MG63 (cell line): ENCODE measurements at regions not wholly inside any gene's neighbourhood (a gene's known extent, or its start where the extent isn't known, plus 50 kb on each side); places are given as distances from the start of the nearest gene placed in this dataset.

ENCODE experiments used
- DNase-seq: peaks from one replicate; pipeline ENCODE4 v3.0.0-alpha.2; 2020
- H3K27me3 ChIP-seq: fragments of 250-450 bp; sonication (Bioruptor Pico); 2 replicates; pipeline ENCODE4 v1.5.1; 2020; ENCODE audit warnings: mild to moderate bottlenecking, moderate library complexity
- H3K36me3 ChIP-seq: fragments of 250-450 bp; sonication (Bioruptor Pico); 2 replicates; pipeline ENCODE4 v1.5.1; 2020; ENCODE audit warnings: mild to moderate bottlenecking, moderate library complexity
- H3K4me3 ChIP-seq: fragments of 250-450 bp; sonication (Bioruptor Pico); 2 replicates; pipeline ENCODE4 v1.5.1; 2020; ENCODE audit warnings: mild to moderate bottlenecking, moderate library complexity
- H3K9me3 ChIP-seq: fragments of 250-450 bp; sonication (Bioruptor Pico); 2 replicates; pipeline ENCODE4 v1.5.1; 2020; ENCODE audit warnings: mild to moderate bottlenecking, moderate library complexity

DNA sequence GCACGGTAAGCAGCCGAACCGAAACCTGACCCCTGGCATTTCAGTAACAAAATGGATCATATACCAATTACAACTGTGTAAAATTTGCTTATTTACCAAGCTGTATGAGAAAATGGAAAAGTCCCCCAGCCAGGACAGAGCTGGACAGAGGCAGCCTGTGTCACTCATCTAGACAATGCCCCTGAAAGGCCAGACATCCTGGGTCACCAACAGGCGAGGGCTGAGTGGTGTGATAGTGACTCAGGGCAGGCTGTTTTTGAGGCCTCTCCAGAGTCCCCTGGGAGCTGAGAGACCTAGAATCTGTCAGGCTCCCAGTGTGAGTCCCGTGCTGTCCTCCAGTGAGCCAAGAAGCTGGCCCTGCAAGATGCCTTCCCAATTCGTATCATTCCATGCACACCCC, 680.4 kb downstream of the TBC1D22A start:
- H3K36me3 ChIP-seq: no peaks in the 10 kb centered on the region
- no peak for DNase-seq
- H3K4me3 ChIP-seq: no peak overlapping the region
- H3K9me3 ChIP-seq: no peaks in the 10 kb centered on the region
- H3K27me3 ChIP-seq: 0 out of 2 replicates have a peak, but pooled peaks cover 2% of the 10 kb centered on the region

DNA sequence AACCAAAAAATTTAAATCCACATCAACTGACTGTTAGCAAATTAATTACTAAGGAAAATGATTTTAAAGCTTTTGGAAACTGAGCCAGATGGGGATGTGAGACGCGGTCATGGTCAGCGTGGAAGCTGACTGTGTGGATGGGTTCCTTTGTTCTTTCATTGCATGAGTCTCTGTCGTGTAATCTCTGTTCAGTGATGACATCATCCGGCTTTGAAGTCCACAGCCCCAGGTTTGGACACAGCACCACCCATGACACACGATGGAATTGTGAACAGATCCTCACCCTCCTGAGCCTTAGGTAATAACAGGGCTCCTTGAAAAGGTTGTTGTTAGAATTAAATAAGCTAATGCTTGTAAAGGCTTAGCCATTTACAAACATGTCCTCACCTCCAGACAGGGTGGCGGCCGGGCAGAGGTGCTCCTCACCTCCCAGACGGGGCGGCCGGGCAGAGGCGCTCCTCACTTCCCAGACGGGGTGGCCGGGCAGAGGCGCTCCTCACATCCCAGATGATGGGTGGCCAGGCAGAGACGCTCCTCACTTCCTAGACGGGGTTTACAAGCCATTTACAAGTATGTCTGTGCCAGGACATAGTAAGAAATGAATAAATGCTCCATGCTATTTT, 677.3 kb downstream of the TBC1D22A start:
- DNase-seq: no peak
- peaks cover 2% of the 10 kb centered on the region; the same call in 1 of the 2 replicates for H3K27me3 ChIP-seq
- no peaks in the 10 kb centered on the region for H3K36me3 ChIP-seq
- H3K4me3 ChIP-seq: no peak overlapping the region
- no peaks in the 10 kb centered on the region for H3K9me3 ChIP-seq

DNA sequence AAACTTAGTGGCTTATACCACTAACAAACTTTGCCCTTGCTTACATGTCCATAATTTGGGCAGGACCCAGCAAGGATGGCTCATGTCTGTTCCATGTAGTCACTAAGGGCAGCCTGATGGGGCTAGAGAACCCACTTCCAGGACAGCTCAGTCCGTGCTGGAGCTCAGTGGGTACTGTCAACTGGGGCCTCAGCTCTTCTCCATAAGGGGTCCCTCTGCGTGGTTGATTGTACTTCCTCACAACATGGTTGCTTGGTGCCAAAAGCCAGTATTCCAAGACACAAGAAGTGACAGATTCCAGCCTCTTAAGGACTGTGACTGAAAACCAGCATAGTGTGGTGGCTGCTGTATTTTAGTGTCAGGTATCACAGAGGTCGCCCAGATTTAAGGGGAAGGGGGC, 675.2 kb downstream of the TBC1D22A start:
- Histone ChIP-seq H3K4me3 (no peak overlapping the region), H3K36me3 (no peaks in the 10 kb centered on the region), H3K27me3 (peaks cover 2% of the 10 kb centered on the region; the same call in 1 of the 2 replicates), H3K9me3 (no peaks in the 10 kb centered on the region)
- no peak for DNase-seq

DNA sequence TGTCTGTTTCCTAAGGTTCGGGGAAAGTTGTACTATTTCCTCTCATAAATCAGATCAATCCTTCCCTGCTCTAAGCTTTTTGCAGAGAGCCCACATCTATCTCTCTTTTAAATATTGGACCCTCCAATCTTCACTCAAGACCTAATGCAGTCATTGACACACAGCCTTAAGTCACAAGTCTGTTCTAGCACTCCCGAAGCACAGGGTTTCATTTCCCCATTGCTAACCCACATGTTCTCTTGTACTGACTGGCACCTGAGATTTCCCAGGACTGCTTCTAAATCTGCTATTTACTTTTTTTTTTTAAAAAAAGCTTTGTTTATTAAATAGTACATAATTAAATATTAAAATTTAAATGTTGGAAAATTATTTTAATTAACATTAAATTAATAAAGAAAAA, 674.7 kb downstream of the TBC1D22A start:
- H3K27me3 ChIP-seq: peaks cover 2% of the 10 kb centered on the region; the same call in 1 of the 2 replicates
- DNase-seq: no peak
- H3K4me3 ChIP-seq: no peak overlapping the region
- no peaks in the 10 kb centered on the region for H3K9me3 ChIP-seq
- no peaks in the 10 kb centered on the region for H3K36me3 ChIP-seq

DNA sequence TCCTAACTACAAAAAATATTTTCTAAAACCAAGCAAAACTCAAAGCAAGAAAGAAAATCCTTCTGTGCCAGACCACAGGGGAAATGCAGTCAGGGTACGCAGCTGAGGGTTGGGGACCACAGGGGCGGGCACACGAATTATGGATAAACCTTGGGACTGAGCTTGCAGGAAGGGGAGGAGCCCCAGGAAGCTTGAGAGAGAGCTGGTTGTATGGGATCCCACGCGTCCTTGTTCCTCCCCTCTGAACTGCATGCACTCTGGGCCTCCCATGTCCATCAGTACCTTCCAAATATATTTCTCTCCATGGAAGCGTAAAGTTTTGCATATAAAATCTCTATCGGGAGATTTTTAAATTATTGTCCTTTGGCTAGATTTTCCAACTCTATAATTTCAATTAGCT, 673.4 kb downstream of the TBC1D22A start:
- Histone ChIP-seq H3K27me3 (peaks cover 2% of the 10 kb centered on the region; the same call in 1 of the 2 replicates), H3K9me3 (no peaks in the 10 kb centered on the region), H3K36me3 (no peaks in the 10 kb centered on the region), H3K4me3 (no peak overlapping the region)
- DNase-seq: no peak

DNA sequence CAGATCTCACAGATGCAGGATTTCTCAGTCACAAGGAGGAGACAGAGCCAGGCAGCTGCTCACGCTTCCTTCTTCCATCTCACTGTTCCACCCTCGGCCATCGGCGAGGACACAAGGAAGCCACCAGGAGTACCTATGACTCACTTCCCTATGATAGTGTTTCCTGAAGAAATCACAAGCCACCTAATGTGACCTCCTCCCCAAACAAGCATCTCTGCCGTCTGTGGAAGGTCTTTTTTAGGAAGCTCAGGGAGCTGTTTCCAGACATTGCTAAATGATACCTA, 672.7 kb downstream of the TBC1D22A start:
- H3K4me3 ChIP-seq: no peak overlapping the region
- peaks cover 2% of the 10 kb centered on the region; the same call in 1 of the 2 replicates for H3K27me3 ChIP-seq
- no peaks in the 10 kb centered on the region for H3K36me3 ChIP-seq
- DNase-seq: no peak
- no peaks in the 10 kb centered on the region for H3K9me3 ChIP-seq

DNA sequence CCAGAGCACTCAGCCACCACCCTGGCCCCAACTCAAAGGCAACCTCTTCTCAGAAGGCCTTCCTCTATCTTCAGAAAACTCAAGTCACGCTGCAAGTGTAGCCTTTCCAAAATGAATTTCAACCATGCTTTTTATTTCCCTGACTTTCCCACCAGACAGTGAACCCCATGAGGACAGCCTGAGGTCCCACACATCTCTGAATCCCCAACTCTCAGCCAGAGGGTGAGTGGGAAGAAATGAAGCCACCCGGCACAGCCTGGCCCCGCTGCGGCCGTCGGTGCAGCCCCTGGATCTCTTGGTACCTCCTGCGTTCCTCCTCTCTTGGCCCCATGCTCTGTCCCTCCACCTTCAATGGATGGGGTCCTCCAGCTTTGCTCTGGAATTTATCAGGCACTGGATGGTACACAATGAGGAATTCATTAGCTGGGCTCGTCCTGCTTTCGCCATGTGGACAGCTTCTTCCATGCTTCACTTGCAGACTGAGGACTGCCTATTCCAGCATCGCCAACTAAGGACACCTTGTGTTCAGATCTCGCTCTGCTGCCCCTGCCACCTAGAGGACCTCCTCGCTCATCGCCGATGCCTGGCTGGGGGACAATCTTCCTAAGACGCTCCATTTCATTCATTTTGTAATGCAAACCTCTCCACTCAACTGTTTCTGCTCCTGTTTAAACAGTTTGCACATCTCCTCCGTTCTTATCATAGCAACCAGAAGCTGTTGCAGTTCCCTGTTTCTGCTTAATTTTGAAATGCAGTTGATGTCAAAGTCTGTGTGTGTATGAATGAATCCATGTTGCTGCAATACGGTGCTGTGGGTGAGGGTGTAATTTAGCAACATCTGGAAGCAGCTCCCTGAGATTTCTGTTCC, 672.1 kb downstream of the TBC1D22A start:
- no peak overlapping the region for H3K4me3 ChIP-seq
- H3K36me3 ChIP-seq: no peaks in the 10 kb centered on the region
- no peaks in the 10 kb centered on the region for H3K9me3 ChIP-seq
- no peak for DNase-seq
- peaks cover 2% of the 10 kb centered on the region; the same call in 1 of the 2 replicates for H3K27me3 ChIP-seq

DNA sequence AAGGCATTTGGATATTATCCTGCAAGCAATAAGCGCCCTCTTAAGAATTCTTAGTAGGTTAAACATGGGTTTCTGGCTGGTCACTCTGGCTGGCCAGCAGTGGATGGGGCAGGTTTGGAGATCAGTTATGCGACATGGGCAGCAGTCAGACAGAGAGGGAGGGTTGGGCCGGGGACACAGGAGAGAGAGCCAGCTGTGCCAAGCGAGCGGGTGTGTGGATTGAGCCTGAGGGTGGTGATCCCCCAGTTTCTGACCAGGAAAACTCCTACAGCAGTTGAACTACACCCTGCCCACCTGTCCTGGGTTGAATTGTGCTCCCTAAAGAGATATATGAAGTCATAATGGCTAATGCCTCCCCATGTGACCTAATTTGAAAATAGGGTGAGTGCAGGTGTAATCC, 671.2 kb downstream of the TBC1D22A start:
- Histone ChIP-seq H3K36me3 (no peaks in the 10 kb centered on the region), H3K9me3 (no peaks in the 10 kb centered on the region), H3K27me3 (peaks cover 1% of the 10 kb centered on the region; the same call in 1 of the 2 replicates), H3K4me3 (no peak overlapping the region)
- DNase-seq: no peak

DNA sequence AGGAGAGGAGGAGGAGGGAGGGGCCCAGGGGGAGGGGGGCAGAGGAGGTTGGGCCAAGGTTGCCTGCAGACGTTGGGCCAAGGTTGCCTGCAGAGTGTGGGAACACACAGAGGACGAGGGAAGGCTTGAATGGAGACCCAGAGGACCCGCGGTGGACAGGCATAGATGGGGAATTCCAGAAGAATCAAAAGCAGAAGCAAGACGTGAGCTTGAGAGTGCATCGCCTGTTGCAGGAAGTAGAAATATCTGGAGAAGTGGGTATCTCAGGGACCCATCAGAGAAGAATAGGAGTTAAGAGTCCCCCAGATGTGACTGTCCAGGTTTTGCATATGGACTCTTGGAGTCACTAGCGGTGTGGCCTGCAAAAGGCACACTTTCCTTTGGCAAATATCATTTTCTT, 670.2 kb downstream of the TBC1D22A start:
- Histone ChIP-seq H3K9me3 (no peaks in the 10 kb centered on the region), H3K27me3 (no peaks in the 10 kb centered on the region; the same call in 1 of the 2 replicates), H3K36me3 (no peaks in the 10 kb centered on the region), H3K4me3 (no peak overlapping the region)
- DNase-seq: no peak

DNA sequence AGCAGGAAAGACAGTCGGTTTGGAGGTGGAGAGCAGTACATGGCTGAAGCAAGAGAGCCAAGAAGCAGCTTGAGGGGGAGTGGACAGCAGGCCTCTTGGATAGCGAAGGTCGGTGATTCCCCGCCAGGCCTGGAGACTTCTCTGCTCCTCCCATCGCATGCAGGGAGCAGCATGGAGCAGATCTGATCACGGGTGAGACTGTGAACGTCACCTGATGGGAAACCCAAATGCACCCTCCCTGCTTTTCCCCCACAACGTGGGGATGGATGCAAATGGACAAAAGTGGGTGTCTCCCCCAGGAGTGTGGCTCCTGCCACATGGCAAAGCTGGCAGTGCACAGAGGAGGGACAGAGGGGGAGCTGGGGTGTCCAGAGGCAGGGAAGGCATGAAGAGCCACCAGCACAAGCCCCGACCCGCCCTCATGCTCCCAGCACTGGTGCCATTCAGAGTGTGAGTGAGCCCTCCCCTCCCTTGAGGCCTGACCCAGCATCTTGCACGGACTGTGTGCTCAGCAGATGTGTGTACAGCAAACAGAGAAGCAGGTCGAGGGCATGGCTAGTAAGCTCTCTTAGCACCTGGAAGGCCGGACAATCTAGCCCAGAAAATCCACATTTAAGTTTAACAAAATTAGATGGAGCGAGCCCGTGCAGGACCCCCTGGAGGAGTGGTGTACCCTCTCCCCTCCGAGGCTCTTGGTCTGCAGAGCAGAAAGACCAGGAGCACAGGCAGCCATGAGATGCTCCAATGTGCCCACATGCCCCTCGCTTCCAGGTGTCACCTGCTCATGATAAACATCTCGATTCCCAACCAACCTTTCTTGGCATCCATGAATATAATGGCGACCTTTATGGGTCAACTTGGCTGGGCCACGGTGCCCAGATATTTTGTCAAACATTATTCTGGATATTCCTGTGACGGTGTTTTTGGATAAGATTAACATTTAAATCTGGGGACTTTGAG, 661.7 kb downstream of the TBC1D22A start:
- no peaks in the 10 kb centered on the region for H3K36me3 ChIP-seq
- H3K4me3 ChIP-seq: no peak overlapping the region
- no peaks in the 10 kb centered on the region for H3K27me3 ChIP-seq
- H3K9me3 ChIP-seq: no peaks in the 10 kb centered on the region
- no peak for DNase-seq

DNA sequence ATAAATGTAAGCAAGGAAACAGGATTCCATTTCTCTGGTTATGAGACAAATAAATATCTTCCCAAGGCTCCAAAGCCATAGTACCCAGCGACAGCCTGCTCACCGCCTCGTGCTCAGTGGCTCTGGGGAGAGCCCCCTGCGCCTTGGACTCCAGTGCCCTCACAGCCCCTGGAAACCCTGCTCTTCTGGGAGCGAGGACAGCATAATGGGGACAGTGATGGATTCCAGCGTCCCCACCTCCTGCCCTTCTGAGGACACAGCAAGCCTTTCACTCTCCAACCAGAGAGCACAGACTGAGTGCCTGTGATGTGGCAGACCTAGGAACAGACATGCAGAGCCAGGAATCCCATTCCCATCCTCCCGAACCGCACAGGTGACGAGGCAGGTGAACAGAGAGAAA, 660.8 kb downstream of the TBC1D22A start:
- Histone ChIP-seq H3K27me3 (no peaks in the 10 kb centered on the region), H3K9me3 (no peaks in the 10 kb centered on the region), H3K4me3 (no peak overlapping the region), H3K36me3 (no peaks in the 10 kb centered on the region)
- no peak for DNase-seq

DNA sequence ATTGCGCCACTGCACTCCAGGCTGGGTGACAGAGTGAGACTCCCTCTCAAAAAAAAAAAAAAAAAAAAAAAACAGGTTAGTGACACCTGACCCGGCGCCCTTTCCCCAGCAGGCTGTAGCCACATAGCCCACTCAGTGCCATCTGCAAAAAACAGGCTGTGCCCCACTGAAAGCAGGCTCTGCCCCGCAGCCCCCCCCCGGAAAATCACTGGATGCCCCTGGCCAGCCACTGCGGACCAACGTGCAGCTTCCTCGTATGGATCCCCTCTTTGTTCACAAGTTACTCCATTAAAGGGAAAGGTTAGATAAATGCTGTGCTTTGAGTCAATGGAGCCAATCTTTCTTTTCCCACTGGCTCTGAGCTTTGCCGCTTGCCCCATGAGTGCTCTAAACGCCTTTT, 660.3 kb downstream of the TBC1D22A start:
- H3K4me3 ChIP-seq: no peak overlapping the region
- H3K9me3 ChIP-seq: no peaks in the 10 kb centered on the region
- no peak for DNase-seq
- no peaks in the 10 kb centered on the region for H3K27me3 ChIP-seq
- H3K36me3 ChIP-seq: no peaks in the 10 kb centered on the region

DNA sequence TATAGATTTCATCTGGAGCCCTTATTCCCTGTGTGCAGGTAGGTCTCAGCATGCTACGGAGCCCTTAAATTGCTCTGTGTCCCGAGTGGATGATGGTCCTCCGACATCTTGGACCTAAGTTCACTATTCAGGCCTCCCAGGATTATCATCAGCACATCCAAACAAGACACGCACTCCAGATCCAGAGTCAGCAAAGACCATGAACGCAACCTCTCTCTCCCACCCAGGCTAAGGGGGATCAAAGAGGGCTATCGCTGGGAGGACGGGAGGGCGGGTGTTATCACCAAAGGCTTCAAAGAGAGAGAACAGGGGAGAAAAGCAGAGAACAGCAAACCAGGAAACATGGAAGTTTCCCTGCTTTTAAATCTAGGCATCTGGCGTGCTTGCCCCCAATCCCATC, 659.4 kb downstream of the TBC1D22A start:
- H3K36me3 ChIP-seq: no peaks in the 10 kb centered on the region
- no peaks in the 10 kb centered on the region for H3K27me3 ChIP-seq
- H3K4me3 ChIP-seq: no peak overlapping the region
- no peaks in the 10 kb centered on the region for H3K9me3 ChIP-seq
- no peak for DNase-seq

DNA sequence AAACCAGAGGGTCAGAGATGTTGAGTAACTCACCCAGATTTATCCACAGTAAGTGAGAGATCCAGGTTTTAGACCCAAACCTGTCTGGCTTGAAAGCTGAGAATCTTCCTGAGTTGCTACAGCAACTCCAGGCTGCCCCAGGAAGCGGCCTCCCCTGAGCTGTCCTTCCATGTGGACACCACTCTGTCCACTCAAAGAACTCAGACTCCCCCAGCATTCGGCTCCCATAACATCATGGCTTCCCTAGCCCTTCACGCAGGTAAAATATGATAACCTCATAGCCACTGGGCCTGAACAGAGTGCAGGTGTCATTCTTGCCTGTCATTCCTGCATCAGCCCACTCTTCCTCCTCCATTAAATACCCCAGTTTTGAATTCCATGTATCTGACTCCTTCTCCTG, 657.8 kb downstream of the TBC1D22A start:
- Histone ChIP-seq H3K36me3 (no peaks in the 10 kb centered on the region), H3K4me3 (no peak overlapping the region), H3K27me3 (no peaks in the 10 kb centered on the region), H3K9me3 (no peaks in the 10 kb centered on the region)
- no peak for DNase-seq

DNA sequence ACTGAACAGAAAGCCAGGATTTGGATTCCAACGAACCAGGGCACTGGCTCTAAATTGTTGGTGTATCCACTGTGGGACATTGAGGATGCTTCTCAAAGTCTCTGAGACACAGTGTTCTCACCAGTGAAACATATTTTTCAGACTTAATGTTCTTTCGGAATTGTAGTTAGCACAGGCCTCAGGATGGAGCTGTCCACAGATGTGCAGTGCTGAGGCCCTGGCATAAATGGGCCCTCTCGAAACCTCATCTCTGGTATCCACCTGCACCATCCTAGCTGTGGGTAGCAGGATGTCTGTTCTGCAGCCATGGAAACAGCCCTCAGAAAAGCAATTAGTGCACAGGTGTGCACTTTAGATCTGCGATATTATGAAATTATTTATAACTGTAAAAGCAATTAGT, 656.8 kb downstream of the TBC1D22A start:
- no peaks in the 10 kb centered on the region for H3K9me3 ChIP-seq
- no peaks in the 10 kb centered on the region for H3K36me3 ChIP-seq
- DNase-seq: no peak
- H3K4me3 ChIP-seq: no peak overlapping the region
- no peaks in the 10 kb centered on the region for H3K27me3 ChIP-seq

DNA sequence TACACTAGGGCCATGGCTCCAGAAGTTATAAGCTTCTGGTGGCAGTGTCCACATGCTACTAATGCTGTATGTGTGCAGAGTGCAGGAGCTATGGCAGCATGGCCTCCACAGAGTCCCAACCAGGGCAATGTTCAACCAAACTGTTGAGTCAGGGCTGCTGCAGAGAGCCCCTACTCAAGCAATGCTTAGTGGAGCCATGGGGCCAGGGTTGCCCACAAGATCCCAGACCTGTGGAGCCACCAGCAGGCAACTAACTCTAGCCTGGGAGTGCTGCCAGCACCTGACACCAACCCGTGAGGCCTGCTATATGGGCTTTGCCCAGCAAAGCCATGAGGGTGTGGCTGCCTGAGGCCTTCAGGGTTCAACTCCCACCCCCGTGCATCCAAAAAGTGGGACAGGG, 655.2 kb downstream of the TBC1D22A start:
- Histone ChIP-seq H3K9me3 (no peaks in the 10 kb centered on the region), H3K27me3 (no peaks in the 10 kb centered on the region), H3K36me3 (no peaks in the 10 kb centered on the region), H3K4me3 (no peak overlapping the region)
- DNase-seq: no peak

DNA sequence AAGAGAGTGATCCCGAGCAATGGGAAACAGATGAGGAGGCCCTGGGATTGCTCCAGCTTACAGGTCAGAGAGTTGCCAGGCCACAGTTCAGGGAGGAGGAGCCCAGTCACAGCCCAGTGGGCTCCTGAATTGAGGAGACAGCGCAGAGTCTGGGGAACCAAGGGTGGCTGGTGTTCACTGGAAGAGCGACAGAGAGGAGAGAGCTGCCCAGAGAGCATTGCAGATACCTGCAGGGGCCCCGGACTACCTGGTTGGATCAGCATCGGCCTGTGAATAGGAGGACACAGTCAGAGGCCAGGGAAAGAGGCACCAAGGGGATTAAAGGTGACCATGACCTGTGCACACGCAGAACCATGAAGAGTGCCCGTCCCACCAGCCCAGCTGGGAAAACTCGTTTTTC, 648.6 kb downstream of the TBC1D22A start:
- DNase-seq: no peak
- Histone ChIP-seq H3K27me3 (no peaks in the 10 kb centered on the region), H3K36me3 (no peaks in the 10 kb centered on the region), H3K4me3 (no peak overlapping the region), H3K9me3 (no peaks in the 10 kb centered on the region)
